Astrocyte of the cerebellum (primary cell): ENCODE measurements at regions not wholly inside any gene's neighbourhood (a gene's known extent, or its start where the extent isn't known, plus 50 kb on each side); places are given as distances from the start of the nearest gene placed in this dataset.

Experiments used
- DNase-seq: peaks from one replicate; pipeline ENCODE4 v3.0.0-alpha.2; 2011; ENCODE audit warnings: low read depth
- H3K4me3 ChIP-seq: 2 replicates; pipeline ENCODE4 v1.5.1; 2011; ENCODE audit warnings: mild to moderate bottlenecking, low read depth, low read length, moderate library complexity
- CTCF ChIP-seq: IDR thresholded peaks from 2 replicates; pipeline ENCODE4 v1.5.1; 2012; ENCODE audit warnings: low read length, low read depth, moderate library complexity, mild to moderate bottlenecking; ENCODE audit errors: missing control alignments
- in situ Hi-C: cut with HindIII; loops from 2 replicates; pipeline ENCODE4 v1.10.0; 2017; ENCODE audit warnings: low sequenced_read_pairs

GRCh38 chr15:97479957-97480356 lies 480.5 kb upstream of the ARRDC4 start:
- in situ Hi-C loops: no loop called here
- no peak for TF ChIP-seq CTCF
- H3K4me3 ChIP-seq: no peak overlapping the region
- no peak for DNase-seq

- no peak for TF ChIP-seq CTCF
- no peak for DNase-seq
- in situ Hi-C loops: no loop called here
- no peak overlapping the region for H3K4me3 ChIP-seq
Observed at GRCh38 chr15:97482521-97482920, 478.0 kb upstream of the ARRDC4 start.

- in situ Hi-C loops: no loop called here
- no peak for DNase-seq
- H3K4me3 ChIP-seq: no peak overlapping the region
- no peak for TF ChIP-seq CTCF
Observed at GRCh38 chr15:97483232-97483631, 477.3 kb upstream of the ARRDC4 start.

GRCh38 chr15:97490429-97490828 lies 470.1 kb upstream of the ARRDC4 start:
- no peak overlapping the region for H3K4me3 ChIP-seq
- no peak for TF ChIP-seq CTCF
- in situ Hi-C loops: no loop called here
- no peak for DNase-seq

- no peak for DNase-seq
- TF ChIP-seq CTCF: no peak
- in situ Hi-C loops: no loop called here
- no peak overlapping the region for H3K4me3 ChIP-seq
Observed at GRCh38 chr15:97501291-97501690, 459.2 kb upstream of the ARRDC4 start.

- in situ Hi-C loops: no loop called here
- no peak overlapping the region for H3K4me3 ChIP-seq
- DNase-seq: no peak
- TF ChIP-seq CTCF: no peak
Observed at GRCh38 chr15:97502038-97502437, 458.5 kb upstream of the ARRDC4 start.
